ENCODE measurements at regions not wholly inside any gene's neighbourhood (a gene's known extent, or its start where the extent isn't known, plus 50 kb on each side); places are given as distances from the start of the nearest gene placed in this dataset.

- no peak overlapping the region for H3K27ac Mint-ChIP-seq
- no peak overlapping the region for H3K9ac ChIP-seq (ENCODE audit: low read length)
- H3K4me3 Mint-ChIP-seq: no peak overlapping the region
- intact Hi-C loops (cut with micrococcal nuclease): no loop called here
- H3K9me3 ChIP-seq (ENCODE audit: control extremely low read depth in 1 of 3, control insufficient read depth in 2 of 3, insufficient read depth in 1 of 3, low read length in 2 of 3): peaks cover 0 to 7% (median 0%) of the 10 kb centered on the region in 3 donors
- ChIA-PET POLR2A (no interaction called here), CTCF (no interaction called here)
- DNase-seq (no peak), ATAC-seq (ENCODE audit: low read depth) (no peak)
- TF ChIP-seq CTCF (IDR thresholded peaks at IDR 0.05): no peak
- TF ChIP-seq EZH2 (IDR thresholded peaks at IDR 0.05; ENCODE audit: borderline replicate concordance, insufficient read depth, low read depth, low read length, poor library complexity, severe bottlenecking): no peak
- no peaks in the 10 kb centered on the region for H3K4me1 ChIP-seq (ENCODE audit: control insufficient read depth in 2 of 2, insufficient read depth in 2 of 2, low read length in 2 of 2)
- H3K27me3 ChIP-seq (replicated peaks in 1 of 4; ENCODE audit: control extremely low read depth in 1 of 4, control insufficient read depth in 3 of 4, insufficient read depth in 4 of 4, low read length in 3 of 4): no peaks in the 10 kb centered on the region
- no peak overlapping the region for H3K27ac ChIP-seq (ENCODE audit: low read length in 2 of 2)
- no peaks in the 10 kb centered on the region for H3K79me2 ChIP-seq (ENCODE audit: control insufficient read depth, insufficient read depth, low read length)
- no peak overlapping the region for H2AFZ ChIP-seq (ENCODE audit: insufficient read depth, low read depth, low read length, poor library complexity, severe bottlenecking)
- H3K27me3 Mint-ChIP-seq: no peaks in the 10 kb centered on the region
- no peak overlapping the region for H3K4me3 ChIP-seq (ENCODE audit: control extremely low read depth in 1 of 5, extremely low read depth in 1 of 5, insufficient read depth in 1 of 5, low read depth in 2 of 5, low read length in 4 of 5)
- no peaks in the 10 kb centered on the region for H4K20me1 ChIP-seq (ENCODE audit: control insufficient read depth, insufficient read depth, low read length, poor library complexity, severe bottlenecking)
- no peak overlapping the region for H3K4me2 ChIP-seq (replicated peaks; ENCODE audit: low read depth, low read length, poor library complexity, severe bottlenecking)
- no peaks in the 10 kb centered on the region for H3K9me3 Mint-ChIP-seq (ENCODE audit: insufficient read depth)
- no peaks in the 10 kb centered on the region for H3K4me1 Mint-ChIP-seq
- 96% methylated on average over 22 of the region's 22 CpGs for WGBS (ENCODE audit: insufficient coverage)
- H3K36me3 ChIP-seq (replicated peaks in 1 of 2; ENCODE audit: control extremely low read depth in 1 of 2, control insufficient read depth in 1 of 2, extremely low read depth in 1 of 2, insufficient read depth in 2 of 2, low read length in 1 of 2): no peaks in the 10 kb centered on the region
Measured at GRCh38 chr19:5240011-5240410, 100.6 kb downstream of the PTPRS start.

GRCh38 chr19:5238700-5239099, 101.9 kb downstream of the PTPRS start:
- no peak overlapping the region for H3K4me3 Mint-ChIP-seq
- TF ChIP-seq CTCF (IDR thresholded peaks at IDR 0.05) (no peak), EZH2 (IDR thresholded peaks at IDR 0.05; ENCODE audit: borderline replicate concordance, insufficient read depth, low read depth, low read length, poor library complexity, severe bottlenecking) (no peak)
- CTCF ChIA-PET: no interaction called here
- no peaks in the 10 kb centered on the region for H3K4me1 Mint-ChIP-seq
- Histone ChIP-seq H3K27me3 (replicated peaks in 1 of 4; ENCODE audit: control extremely low read depth in 1 of 4, control insufficient read depth in 3 of 4, insufficient read depth in 4 of 4, low read length in 3 of 4) (no peaks in the 10 kb centered on the region), H3K4me1 (ENCODE audit: control insufficient read depth in 2 of 2, insufficient read depth in 2 of 2, low read length in 2 of 2) (no peaks in the 10 kb centered on the region), H3K9me3 (ENCODE audit: control extremely low read depth in 1 of 3, control insufficient read depth in 2 of 3, insufficient read depth in 1 of 3, low read length in 2 of 3) (peaks cover 0 to 7% (median 0%) of the 10 kb centered on the region in 3 donors), H3K4me2 (replicated peaks; ENCODE audit: low read depth, low read length, poor library complexity, severe bottlenecking) (no peak overlapping the region), H3K27ac (ENCODE audit: low read length in 2 of 2) (no peak overlapping the region), H3K9ac (ENCODE audit: low read length) (no peak overlapping the region), H3K36me3 (replicated peaks in 1 of 2; ENCODE audit: control extremely low read depth in 1 of 2, control insufficient read depth in 1 of 2, extremely low read depth in 1 of 2, insufficient read depth in 2 of 2, low read length in 1 of 2) (no peaks in the 10 kb centered on the region), H3K79me2 (ENCODE audit: control insufficient read depth, insufficient read depth, low read length) (no peaks in the 10 kb centered on the region), H2AFZ (ENCODE audit: insufficient read depth, low read depth, low read length, poor library complexity, severe bottlenecking) (no peak overlapping the region), H4K20me1 (ENCODE audit: control insufficient read depth, insufficient read depth, low read length, poor library complexity, severe bottlenecking) (no peaks in the 10 kb centered on the region), H3K4me3 (ENCODE audit: control extremely low read depth in 1 of 5, extremely low read depth in 1 of 5, insufficient read depth in 1 of 5, low read depth in 2 of 5, low read length in 4 of 5) (no peak overlapping the region)
- H3K27ac Mint-ChIP-seq: no peak overlapping the region
- ATAC-seq (ENCODE audit: low read depth): no peak
- no peaks in the 10 kb centered on the region for H3K9me3 Mint-ChIP-seq (ENCODE audit: insufficient read depth)
- DNase-seq: no peak
- WGBS (ENCODE audit: insufficient coverage): 98% methylated on average over 30 of the region's 33 CpGs
- intact Hi-C loops (cut with micrococcal nuclease): no loop called here
- POLR2A ChIA-PET: no interaction called here
- H3K27me3 Mint-ChIP-seq: no peaks in the 10 kb centered on the region
